LNCaP clone FGC (cell line): ENCODE measurements at regions not wholly inside any gene's neighbourhood (a gene's known extent, or its start where the extent isn't known, plus 50 kb on each side); places are given as distances from the start of the nearest gene placed in this dataset.

Experiments used
- DNase-seq: peaks from one replicate; pipeline ENCODE4 v3.0.0-alpha.2; 2011; ENCODE audit warnings: low read depth
- H3K4me3 ChIP-seq: 2 replicates; pipeline ENCODE4 v1.5.1; 2011; ENCODE audit warnings: mild to moderate bottlenecking, low read depth, low read length, control low read depth
- CTCF ChIP-seq: IDR thresholded peaks from 2 replicates; pipeline ENCODE4 v1.5.1; 2012; ENCODE audit warnings: mild to moderate bottlenecking; ENCODE audit not compliant: control insufficient read depth, insufficient read depth; ENCODE audit errors: extremely low read depth

- DNase-seq = no peak
- H3K4me3 ChIP-seq = no peak overlapping the region
- no peak for TF ChIP-seq CTCF
Observed at GRCh38 chr1:194478731-194479130, 1292.3 kb upstream of the B3GALT2 start.

- no peak overlapping the region for H3K4me3 ChIP-seq
- DNase-seq = no peak
- no peak for TF ChIP-seq CTCF
Observed at GRCh38 chr1:194477908-194478307, 1291.5 kb upstream of the B3GALT2 start.

GRCh38 chr1:194476872-194477271 is 1290.5 kb upstream of the B3GALT2 start:
- TF ChIP-seq CTCF = no peak
- DNase-seq = no peak

GRCh38 chr1:194476351-194476750 is 1289.9 kb upstream of the B3GALT2 start:
- no peak for DNase-seq
- TF ChIP-seq CTCF = no peak
- no peak overlapping the region for H3K4me3 ChIP-seq

More at GRCh38 chr1:194476872-194477271, 1290.5 kb upstream of the B3GALT2 start:
- H3K4me3 ChIP-seq = no peak overlapping the region

- H3K4me3 ChIP-seq = no peak overlapping the region
- no peak for TF ChIP-seq CTCF
- DNase-seq = no peak
Observed at GRCh38 chr1:194474701-194475100, 1288.3 kb upstream of the B3GALT2 start.

- no peak for TF ChIP-seq CTCF
- no peak overlapping the region for H3K4me3 ChIP-seq
- DNase-seq = no peak
Observed at GRCh38 chr1:194473766-194474165, 1287.4 kb upstream of the B3GALT2 start.

- no peak for TF ChIP-seq CTCF
- DNase-seq = no peak
Observed at GRCh38 chr1:194469282-194469681, 1282.9 kb upstream of the B3GALT2 start.

More at GRCh38 chr1:194469282-194469681, 1282.9 kb upstream of the B3GALT2 start:
- H3K4me3 ChIP-seq = no peak overlapping the region
